ENCODE measurements at regions not wholly inside any gene's neighbourhood (a gene's known extent, or its start where the extent isn't known, plus 50 kb on each side); places are given as distances from the start of the nearest gene placed in this dataset.

GRCh38 chrX:16386126-16386525 lies 218.8 kb downstream of the MAGEB17 start:
- TF ChIP-seq CTCF (IDR thresholded peaks at IDR 0.05) (no peak), POLR2A (IDR thresholded peaks at IDR 0.05) (no peak)

Measured in vagina (tissue), 2 donors.